ENCODE measurements at regions not wholly inside any gene's neighbourhood (a gene's known extent, or its start where the extent isn't known, plus 50 kb on each side); places are given as distances from the start of the nearest gene placed in this dataset.

- TF ChIP-seq CTCF (IDR thresholded peaks at IDR 0.05) = no peak
- TF ChIP-seq POLR2AphosphoS5 (IDR thresholded peaks at IDR 0.05) = no peak
- no peak for TF ChIP-seq POLR2A (IDR thresholded peaks at IDR 0.05)
- TF ChIP-seq EP300 (IDR thresholded peaks at IDR 0.05) = no peak
- H3K4me1 ChIP-seq = no peaks in the 10 kb centered on the region
- H3K9me3 ChIP-seq = no peaks in the 10 kb centered on the region
- H3K4me3 ChIP-seq = no peak overlapping the region
- H3K27me3 ChIP-seq = no peaks in the 10 kb centered on the region
- intact Hi-C loops (cut with DNase I; ENCODE audit: low total_unique reads) = no loop called here
- DNase-seq = no peak
- WGBS, 5 donors = 61 to 78% (median 72%) methylated on average over 2 of the region's 2 CpGs
- no peaks in the 10 kb centered on the region for H3K36me3 ChIP-seq
- H3K27ac ChIP-seq = no peak overlapping the region
Observed at GRCh38 chr2:126356631-126357030, 299.3 kb upstream of the GYPC start.

- Histone ChIP-seq H3K27me3 (no peaks in the 10 kb centered on the region), H3K4me3 (no peak overlapping the region), H3K27ac (no peak overlapping the region), H3K36me3 (no peaks in the 10 kb centered on the region), H3K4me1 (no peaks in the 10 kb centered on the region), H3K9me3 (no peaks in the 10 kb centered on the region)
- 64 to 93% (median 80%) methylated on average over 1 of the region's 1 CpG for WGBS, 5 donors
- DNase-seq = no peak
- no peak for TF ChIP-seq POLR2AphosphoS5 (IDR thresholded peaks at IDR 0.05)
- no peak for TF ChIP-seq CTCF (IDR thresholded peaks at IDR 0.05)
- no peak for TF ChIP-seq POLR2A (IDR thresholded peaks at IDR 0.05)
- no peak for TF ChIP-seq EP300 (IDR thresholded peaks at IDR 0.05)
- intact Hi-C loops (cut with DNase I; ENCODE audit: low total_unique reads) = no loop called here
Observed at GRCh38 chr2:126358122-126358521, 297.8 kb upstream of the GYPC start.

GRCh38 chr2:126359494-126359893 lies 296.5 kb upstream of the GYPC start:
- TF ChIP-seq POLR2AphosphoS5 (IDR thresholded peaks at IDR 0.05) (no peak), POLR2A (IDR thresholded peaks at IDR 0.05) (no peak), CTCF (IDR thresholded peaks at IDR 0.05) (no peak), EP300 (IDR thresholded peaks at IDR 0.05) (no peak)
- Histone ChIP-seq H3K4me3 (no peak overlapping the region), H3K4me1 (no peaks in the 10 kb centered on the region), H3K27ac (no peak overlapping the region), H3K9me3 (no peaks in the 10 kb centered on the region), H3K36me3 (no peaks in the 10 kb centered on the region), H3K27me3 (no peaks in the 10 kb centered on the region)
- intact Hi-C loops (cut with DNase I; ENCODE audit: low total_unique reads) = no loop called here
- DNase-seq = no peak

- no peaks in the 10 kb centered on the region for H3K4me1 ChIP-seq
- no peaks in the 10 kb centered on the region for H3K27me3 ChIP-seq
- H3K9me3 ChIP-seq = no peaks in the 10 kb centered on the region
- no peak overlapping the region for H3K4me3 ChIP-seq
- no peak for DNase-seq
- intact Hi-C loops (cut with DNase I; ENCODE audit: low total_unique reads) = no loop called here
- H3K27ac ChIP-seq = no peak overlapping the region
- no peaks in the 10 kb centered on the region for H3K36me3 ChIP-seq
- WGBS, 5 donors = 39 to 73% (median 64%) methylated on average over 3 of the region's 3 CpGs
- TF ChIP-seq CTCF (IDR thresholded peaks at IDR 0.05) (no peak), POLR2AphosphoS5 (IDR thresholded peaks at IDR 0.05) (no peak), POLR2A (IDR thresholded peaks at IDR 0.05) (no peak)
Observed at GRCh38 chr2:126367361-126367760, 288.6 kb upstream of the GYPC start.

GRCh38 chr2:126368758-126369157 lies 287.2 kb upstream of the GYPC start:
- no peaks in the 10 kb centered on the region for H3K9me3 ChIP-seq
- no peak overlapping the region for H3K27ac ChIP-seq
- H3K4me3 ChIP-seq = no peak overlapping the region
- H3K27me3 ChIP-seq = no peaks in the 10 kb centered on the region
- 29 to 63% (median 53%) methylated on average over 2 of the region's 2 CpGs for WGBS, 5 donors
- TF ChIP-seq POLR2A (IDR thresholded peaks at IDR 0.05) (no peak), EP300 (IDR thresholded peaks at IDR 0.05) (no peak), POLR2AphosphoS5 (IDR thresholded peaks at IDR 0.05) (no peak), CTCF (IDR thresholded peaks at IDR 0.05) (no peak)
- H3K36me3 ChIP-seq = no peaks in the 10 kb centered on the region
- intact Hi-C loops (cut with DNase I; ENCODE audit: low total_unique reads) = no loop called here
- no peaks in the 10 kb centered on the region for H3K4me1 ChIP-seq
- no peak for DNase-seq

Data from stomach (tissue), 8 donors.